Small intestine (tissue), 7 donors: ENCODE measurements at regions not wholly inside any gene's neighbourhood (a gene's known extent, or its start where the extent isn't known, plus 50 kb on each side); places are given as distances from the start of the nearest gene placed in this dataset.

Source experiments
- DNase-seq, 2 donors: peaks; one replicate each; pipeline versions ENCODE4 v3.0.0 to v3.0.0-alpha.2; 2013
- FAIRE-seq: peaks from 2 replicates; lab custom pipeline; 2012; peaks lifted over from hg19 to GRCh38; lab: Jason Lieb, UNC
- H3K27ac ChIP-seq, 3 donors: one replicate each; pipeline ENCODE4 v1.5.1; 2013; ENCODE audit warnings: low read length in 2 of 3, mild to moderate bottlenecking in 2 of 3, control low read depth in 1 of 3, inconsistent platforms in 1 of 3, low read depth in 1 of 3, moderate library complexity in 1 of 3
- H3K27me3 ChIP-seq, 3 donors: one replicate each; pipeline ENCODE4 v1.6.1; 2013; ENCODE audit warnings: low read length in 3 of 3, inconsistent platforms in 1 of 3; ENCODE audit not compliant: control insufficient read depth in 3 of 3, insufficient read depth in 3 of 3
- H3K36me3 ChIP-seq, 3 donors: one replicate each; pipeline ENCODE4 v1.6.1; 2013; ENCODE audit warnings: low read length in 3 of 3, inconsistent platforms in 1 of 3, low read depth in 1 of 3, mild to moderate bottlenecking in 1 of 3, moderate library complexity in 1 of 3; ENCODE audit not compliant: control insufficient read depth in 3 of 3, insufficient read depth in 2 of 3
- H3K4me1 ChIP-seq, 3 donors: one replicate each; pipeline ENCODE4 v1.6.1; 2013; ENCODE audit warnings: low read length in 2 of 3, inconsistent platforms in 1 of 3, low read depth in 1 of 3, mild to moderate bottlenecking in 1 of 3, moderate library complexity in 1 of 3; ENCODE audit not compliant: control insufficient read depth in 3 of 3, insufficient read depth in 2 of 3
- H3K4me3 ChIP-seq, 3 donors: one replicate each; pipeline ENCODE4 v1.5.1; 2013; ENCODE audit warnings: low read length in 3 of 3, control low read depth in 1 of 3, inconsistent platforms in 1 of 3, low read depth in 1 of 3, mild to moderate bottlenecking in 1 of 3, moderate library complexity in 1 of 3
- H3K9me3 ChIP-seq, 2 donors: one replicate each; pipeline ENCODE4 v1.6.1; 2013; ENCODE audit warnings: low read depth in 1 of 2, low read length in 1 of 2; ENCODE audit not compliant: control insufficient read depth in 2 of 2, insufficient read depth in 1 of 2
- WGBS, 3 donors: extraction: QIAGEN DNeasy Blood & Tissue Kit; methylation state at CpG; one replicate each; pipeline ENCODE4 v1.1.7; 2013; 5-methylcytosine and 5-hydroxymethylcytosine counted together
- donor health status: healthy with polysubstance abuse.
- donor health status: control.
- donor health status: control.
- donor health status: Bipolar disorder and iron deficiency.
- donor health status: healthy.

DNA sequence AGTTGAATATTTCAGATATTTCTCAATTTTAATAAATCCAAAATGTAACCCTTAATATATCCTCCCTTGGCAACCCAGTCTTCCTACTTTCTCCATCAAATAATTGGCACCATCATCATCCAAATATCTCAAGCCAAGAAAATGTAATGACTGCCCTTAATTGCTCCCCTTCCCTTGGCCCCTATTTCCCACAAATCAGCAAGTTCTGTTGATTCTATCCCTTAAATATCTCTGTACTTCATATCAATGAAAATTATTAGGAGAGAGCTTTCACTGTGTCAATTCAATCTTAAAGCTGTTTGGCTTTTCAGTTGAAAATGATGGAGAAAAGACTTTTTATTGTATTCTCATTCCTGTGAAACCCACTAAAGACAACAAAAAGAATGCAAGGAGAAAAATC, 349.8 kb downstream of the HINT1 start:
- H3K36me3 ChIP-seq, result no peaks in the 10 kb centered on the region
- no peak for DNase-seq
- H3K27ac ChIP-seq, result no peak overlapping the region
- H3K4me3 ChIP-seq, result no peak overlapping the region
- no peaks in the 10 kb centered on the region for H3K4me1 ChIP-seq
- no peaks in the 10 kb centered on the region for H3K9me3 ChIP-seq
- FAIRE-seq, result no peak
- H3K27me3 ChIP-seq, result no peaks in the 10 kb centered on the region

DNA sequence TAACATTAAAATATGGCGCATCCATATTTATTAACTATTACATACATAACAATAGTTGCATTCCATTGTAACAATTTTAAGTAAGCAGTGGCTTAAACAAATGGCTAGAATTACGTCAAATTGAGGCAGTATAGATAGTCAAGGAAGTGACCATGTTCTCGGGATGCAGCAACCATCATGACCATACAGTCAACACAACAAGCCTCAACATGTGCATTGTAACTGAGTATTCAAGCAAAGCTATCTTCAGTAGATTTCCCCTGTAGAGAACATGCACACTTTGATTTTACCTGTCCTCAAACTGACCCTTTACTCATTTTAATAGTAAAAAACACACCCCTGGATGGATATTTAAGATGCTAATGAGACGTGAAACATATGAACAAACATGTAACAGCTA, 356.4 kb downstream of the HINT1 start:
- no peaks in the 10 kb centered on the region for H3K27me3 ChIP-seq
- no peak overlapping the region for H3K4me3 ChIP-seq
- no peaks in the 10 kb centered on the region for H3K36me3 ChIP-seq
- FAIRE-seq, result no peak
- peaks cover 0 to 6% (median 0%) of the 10 kb centered on the region in 3 donors for H3K4me1 ChIP-seq
- no peak overlapping the region for H3K27ac ChIP-seq
- H3K9me3 ChIP-seq, result no peaks in the 10 kb centered on the region
- DNase-seq, result no peak
- WGBS, 3 donors, result 85 to 90% (median 88%) methylated on average over 4 of the region's 4 CpGs

DNA sequence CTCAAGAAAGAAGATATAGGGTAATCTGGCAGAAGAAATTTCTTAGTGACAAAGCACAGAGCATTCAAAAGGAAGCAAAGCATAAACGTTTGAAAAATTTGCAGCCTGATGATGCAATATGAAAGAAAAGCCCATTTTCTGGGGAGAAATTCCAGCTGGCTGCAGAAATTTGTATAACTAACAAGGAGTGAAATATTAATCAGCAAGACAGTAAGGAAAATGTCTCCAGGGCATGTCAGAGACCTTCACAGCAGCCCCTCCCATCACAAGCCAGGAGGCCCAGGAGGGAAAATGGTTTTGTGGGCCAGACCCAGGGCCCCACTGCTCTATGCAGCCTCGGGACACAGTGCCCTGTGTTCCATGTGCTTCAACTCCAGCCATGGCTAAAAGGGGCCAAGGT, 359.4 kb downstream of the HINT1 start:
- Histone ChIP-seq H3K27me3 (no peaks in the 10 kb centered on the region), H3K36me3 (no peaks in the 10 kb centered on the region), H3K4me3 (no peak overlapping the region), H3K4me1 (peaks cover 0 to 6% (median 0%) of the 10 kb centered on the region in 3 donors), H3K27ac (no peak overlapping the region), H3K9me3 (peaks cover 0 to 4% of the 10 kb centered on the region in 2 donors)
- no peak for FAIRE-seq
- 19 to 27% (median 23%) methylated on average over 2 of the region's 2 CpGs for WGBS, 3 donors
- DNase-seq, result peak in 1 of 2 donors; percentile 35

DNA sequence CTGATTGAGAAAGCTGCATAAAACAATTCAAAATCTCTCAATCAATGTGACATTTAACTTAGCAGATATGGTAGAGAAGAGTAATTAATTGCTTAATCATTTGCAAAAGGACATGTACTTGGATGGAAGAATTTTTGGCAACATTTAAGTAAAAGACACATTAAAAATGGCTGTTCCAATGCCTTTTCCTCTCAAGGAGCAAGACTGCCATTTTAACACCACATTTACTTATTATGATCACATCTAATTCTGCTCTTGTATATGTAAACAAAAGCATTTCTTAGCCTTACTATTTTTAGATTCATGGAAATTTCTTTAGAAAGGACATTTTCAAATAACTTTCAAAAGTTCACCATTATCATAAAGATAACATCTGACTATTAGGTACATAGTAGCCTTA, 360.0 kb downstream of the HINT1 start:
- H3K36me3 ChIP-seq, result no peaks in the 10 kb centered on the region
- no peak overlapping the region for H3K4me3 ChIP-seq
- no peaks in the 10 kb centered on the region for H3K27me3 ChIP-seq
- FAIRE-seq (no peak), DNase-seq (no peak)
- peaks cover 0 to 6% (median 0%) of the 10 kb centered on the region in 3 donors for H3K4me1 ChIP-seq
- H3K27ac ChIP-seq, result no peak overlapping the region
- peaks cover 0 to 4% of the 10 kb centered on the region in 2 donors for H3K9me3 ChIP-seq

DNA sequence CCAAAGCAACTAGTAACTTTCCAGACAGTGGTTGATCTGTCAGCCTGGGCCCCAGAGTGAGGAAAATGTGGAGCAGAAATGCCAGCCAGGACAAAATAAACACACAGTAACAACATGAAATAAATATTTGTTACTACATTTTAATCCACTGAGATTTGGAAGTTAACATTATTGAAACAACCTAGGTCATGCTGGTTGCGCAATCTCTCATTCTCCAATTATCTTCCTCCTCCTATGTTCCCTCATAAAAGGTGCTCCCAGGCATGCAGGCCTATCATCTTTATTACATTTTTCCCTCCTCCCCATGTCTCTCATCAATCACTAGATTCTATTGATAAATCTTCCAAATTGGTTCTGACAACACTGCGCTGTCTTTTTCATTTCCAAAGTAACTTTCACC, 363.1 kb downstream of the HINT1 start:
- peaks cover 0 to 6% (median 0%) of the 10 kb centered on the region in 3 donors for H3K4me1 ChIP-seq
- 96 to 98% (median 97%) methylated on average over 2 of the region's 2 CpGs for WGBS, 3 donors
- FAIRE-seq, result no peak
- H3K36me3 ChIP-seq, result no peaks in the 10 kb centered on the region
- no peak overlapping the region for H3K4me3 ChIP-seq
- peaks cover 0 to 4% of the 10 kb centered on the region in 2 donors for H3K9me3 ChIP-seq
- DNase-seq, result no peak
- H3K27me3 ChIP-seq, result no peaks in the 10 kb centered on the region
- H3K27ac ChIP-seq, result no peak overlapping the region

DNA sequence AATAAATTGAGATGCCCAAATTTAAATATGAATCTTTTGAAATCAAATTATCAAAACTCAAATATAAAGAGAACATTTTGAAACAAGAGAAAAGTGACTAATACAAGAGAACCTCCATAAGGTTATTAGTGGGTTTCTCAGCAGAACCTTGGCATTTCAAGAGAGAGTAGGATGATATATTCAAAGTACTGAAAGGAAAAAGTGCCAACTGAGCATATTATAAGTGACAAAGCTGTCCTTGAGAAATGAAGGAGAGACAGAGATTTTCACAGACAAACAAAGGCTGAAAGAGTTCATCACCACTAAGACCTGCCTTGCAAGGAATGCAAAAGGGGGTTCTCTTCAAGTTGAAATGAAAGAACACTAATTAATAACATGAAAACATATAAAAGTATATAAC, 366.0 kb downstream of the HINT1 start:
- Histone ChIP-seq H3K9me3 (peaks cover 0 to 4% of the 10 kb centered on the region in 2 donors), H3K36me3 (no peaks in the 10 kb centered on the region), H3K27me3 (no peaks in the 10 kb centered on the region), H3K4me1 (no peaks in the 10 kb centered on the region), H3K4me3 (no peak overlapping the region), H3K27ac (no peak overlapping the region)
- DNase-seq, result no peak
- FAIRE-seq, result no peak

DNA sequence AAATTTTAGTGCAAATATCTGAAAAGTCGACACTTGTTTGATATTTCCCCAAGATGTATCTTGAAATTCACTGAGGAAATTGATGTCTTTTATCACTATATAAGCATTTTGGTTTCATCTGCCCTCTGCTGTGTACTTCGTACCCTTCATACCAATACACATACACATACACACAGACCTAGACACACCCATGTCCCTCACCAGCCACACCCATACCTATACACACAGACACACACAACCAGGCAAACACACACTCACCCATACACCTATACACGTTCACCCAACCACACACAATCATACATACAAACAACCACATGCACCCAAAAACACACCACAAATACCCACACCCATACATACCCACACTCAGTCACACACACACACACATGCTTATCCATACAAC, 367.8 kb downstream of the HINT1 start:
- H3K27me3 ChIP-seq, result no peaks in the 10 kb centered on the region
- H3K9me3 ChIP-seq, result peaks cover 0 to 4% of the 10 kb centered on the region in 2 donors
- no peaks in the 10 kb centered on the region for H3K36me3 ChIP-seq
- no peak overlapping the region for H3K27ac ChIP-seq
- FAIRE-seq (no peak), DNase-seq (no peak)
- no peak overlapping the region for H3K4me3 ChIP-seq
- no peaks in the 10 kb centered on the region for H3K4me1 ChIP-seq
- 38 to 68% (median 47%) methylated on average over 3 of the region's 3 CpGs for WGBS, 3 donors

DNA sequence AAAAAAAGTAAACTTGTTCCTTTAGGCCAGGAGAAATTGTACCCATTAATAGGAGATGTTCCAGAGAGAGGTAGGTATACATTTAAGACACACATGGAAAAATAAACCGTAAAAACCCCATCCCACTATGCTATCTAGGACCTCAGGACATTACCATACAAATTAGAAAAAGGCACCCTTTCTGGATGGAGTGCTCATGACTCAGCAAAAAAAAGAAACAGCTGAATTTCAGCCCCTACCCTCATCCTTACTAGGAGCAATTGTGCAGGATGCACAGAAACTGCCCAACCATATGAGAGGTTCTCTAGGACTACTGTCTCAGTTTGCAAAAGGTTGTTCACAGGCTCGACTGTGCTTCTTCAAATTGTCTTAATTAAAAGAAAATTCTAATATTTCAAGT, 368.2 kb downstream of the HINT1 start:
- H3K27me3 ChIP-seq, result no peaks in the 10 kb centered on the region
- H3K36me3 ChIP-seq, result no peaks in the 10 kb centered on the region
- FAIRE-seq (no peak), DNase-seq (no peak)
- H3K4me1 ChIP-seq, result no peaks in the 10 kb centered on the region
- WGBS, 3 donors, result 54 to 75% (median 57%) methylated on average over 2 of the region's 2 CpGs
- H3K27ac ChIP-seq, result no peak overlapping the region
- no peak overlapping the region for H3K4me3 ChIP-seq
- H3K9me3 ChIP-seq, result peaks cover 0 to 2% of the 10 kb centered on the region in 2 donors

DNA sequence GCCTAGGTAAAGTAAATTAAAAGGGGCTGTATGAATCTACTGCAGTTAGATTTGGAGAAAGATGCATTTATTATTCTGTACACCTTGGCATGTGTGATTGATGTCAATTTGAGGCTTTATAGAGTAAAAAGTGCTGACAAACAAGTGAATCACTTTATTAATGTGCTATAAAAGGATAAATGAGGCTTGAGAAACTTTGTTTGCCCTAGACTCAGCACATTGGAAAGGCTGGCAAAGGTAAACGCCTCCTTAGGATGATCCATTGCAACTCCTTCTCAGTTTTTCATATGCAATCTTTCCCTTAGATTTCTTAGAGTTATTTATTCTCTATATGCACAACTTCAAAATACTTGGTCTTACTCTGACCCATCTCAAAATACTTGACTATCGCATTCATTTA, 369.0 kb downstream of the HINT1 start:
- Histone ChIP-seq H3K4me3 (no peak overlapping the region), H3K4me1 (no peaks in the 10 kb centered on the region), H3K27me3 (no peaks in the 10 kb centered on the region), H3K9me3 (no peaks in the 10 kb centered on the region), H3K36me3 (no peaks in the 10 kb centered on the region), H3K27ac (no peak overlapping the region)
- no peak for DNase-seq
- 45 to 71% (median 50%) methylated on average over 2 of the region's 2 CpGs for WGBS, 3 donors
- no peak for FAIRE-seq
